Kidney (tissue), 13 donors: ENCODE measurements at regions not wholly inside any gene's neighbourhood (a gene's known extent, or its start where the extent isn't known, plus 50 kb on each side); places are given as distances from the start of the nearest gene placed in this dataset.

ENCODE experiments used
- DNase-seq, 5 donors: peaks; one replicate each; pipeline ENCODE4 v3.0.0-alpha.2; 2013 to 2020
- FAIRE-seq: peaks from 2 replicates; lab custom pipeline; 2012; peaks lifted over from hg19 to GRCh38; lab: Jason Lieb, UNC
- H3K27ac ChIP-seq, 2 donors: one replicate each; pipeline ENCODE4 v1.7.0; 2013; ENCODE audit warnings: low read depth in 2 of 2, low read length in 2 of 2, inconsistent platforms in 1 of 2
- H3K27me3 ChIP-seq: one replicate; pipeline ENCODE4 v1.7.1; 2013; ENCODE audit warnings: low read length, inconsistent platforms; ENCODE audit not compliant: control insufficient read depth, insufficient read depth
- H3K36me3 ChIP-seq, 3 donors: one replicate each; pipeline versions ENCODE4 v1.7.0 to v1.7.1; 2013; ENCODE audit warnings: low read length in 3 of 3, control low read depth in 1 of 3, inconsistent platforms in 1 of 3; ENCODE audit not compliant: insufficient read depth in 3 of 3, control insufficient read depth in 2 of 3
- H3K4me1 ChIP-seq, 3 donors: one replicate each; pipeline versions ENCODE4 v1.7.0 to v1.7.1; 2013; ENCODE audit warnings: low read length in 3 of 3, inconsistent platforms in 1 of 3, low read depth in 1 of 3; ENCODE audit not compliant: control insufficient read depth in 2 of 3, insufficient read depth in 2 of 3
- H3K4me3 ChIP-seq, 3 donors: one replicate each; pipeline versions ENCODE4 v1.7.0 to v1.8.1; 2013; ENCODE audit warnings: low read length in 3 of 3, control low read depth in 1 of 3, inconsistent platforms in 1 of 3
- H3K9ac ChIP-seq, 3 donors: one replicate each; pipeline versions ENCODE4 v1.7.0 to v1.7.1; 2013; ENCODE audit warnings: low read length in 3 of 3, control low read depth in 1 of 3, inconsistent platforms in 1 of 3
- H3K9me3 ChIP-seq, 3 donors: one replicate each; pipeline versions ENCODE4 v1.7.0 to v1.7.1; 2013; ENCODE audit warnings: low read length in 3 of 3, control low read depth in 1 of 3, inconsistent platforms in 1 of 3; ENCODE audit not compliant: control insufficient read depth in 2 of 3, insufficient read depth in 1 of 3
- CTCF ChIP-seq: IDR thresholded peaks from 3 replicates; pipeline ENCODE4 v1.5.1; 2012; ENCODE audit warnings: mild to moderate bottlenecking, moderate library complexity, borderline replicate concordance; ENCODE audit not compliant: insufficient read depth; ENCODE audit errors: extremely low read depth
- intact Hi-C: fragments of 100-400 bp; cut with DNase I; formaldehyde crosslinking; loops from one replicate; pipeline ENCODE4 v1.11.1; 2022
- donor health status: control.
- donor health status: control.
- donor health status: control.
- donor health status: control.
- donor health status: control.
- donor health status: DM: yes; HTN: yes; CAD: no.
- donor health status: Normal renal cell carcinoma (clear cell type).

DNA sequence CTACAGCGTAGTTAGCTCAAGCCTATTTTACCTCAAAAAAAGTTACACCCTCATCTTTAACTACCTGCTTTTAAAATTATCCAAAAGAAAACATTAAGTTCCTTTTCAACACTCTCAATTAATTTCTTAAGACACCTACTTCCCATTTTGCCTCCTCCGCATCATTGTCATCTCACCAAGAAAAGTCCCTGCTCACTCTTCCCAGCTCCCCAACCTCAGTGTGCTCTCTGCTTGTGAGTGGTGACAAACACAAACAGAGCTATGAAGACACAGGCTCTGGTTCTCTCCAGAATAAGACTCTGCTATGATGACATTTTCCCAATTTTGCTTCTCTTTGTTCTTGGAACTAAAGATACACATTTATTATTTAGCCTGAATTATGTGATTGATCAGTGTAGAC is 385.1 kb upstream of the HTR2A start:
- Histone ChIP-seq H3K4me3 (no peak overlapping the region), H3K36me3 (no peaks in the 10 kb centered on the region), H3K27me3 (no peaks in the 10 kb centered on the region), H3K9me3 (no peaks in the 10 kb centered on the region), H3K27ac (no peak overlapping the region), H3K4me1 (no peaks in the 10 kb centered on the region), H3K9ac (no peak overlapping the region)
- intact Hi-C loops: no loop called here
- no peak for TF ChIP-seq CTCF
- FAIRE-seq: no peak
- no peak for DNase-seq

GRCh38 chr13:47279920-47280319 is 383.1 kb upstream of the HTR2A start:
- intact Hi-C loops: no loop called here
- Histone ChIP-seq H3K9ac (no peak overlapping the region), H3K9me3 (no peaks in the 10 kb centered on the region), H3K27me3 (no peaks in the 10 kb centered on the region), H3K36me3 (no peaks in the 10 kb centered on the region), H3K4me3 (no peak overlapping the region), H3K4me1 (no peaks in the 10 kb centered on the region), H3K27ac (no peak overlapping the region)
- FAIRE-seq (no peak), DNase-seq (no peak)
- no peak for TF ChIP-seq CTCF

GRCh38 chr13:47277774-47278173 is 380.9 kb upstream of the HTR2A start:
- H3K4me3 ChIP-seq: no peak overlapping the region
- no peak for FAIRE-seq
- H3K27me3 ChIP-seq: no peaks in the 10 kb centered on the region
- H3K9ac ChIP-seq: no peak overlapping the region
- no peaks in the 10 kb centered on the region for H3K36me3 ChIP-seq
- H3K27ac ChIP-seq: no peak overlapping the region
- DNase-seq: no peak
- TF ChIP-seq CTCF: no peak
- intact Hi-C loops: no loop called here
- H3K9me3 ChIP-seq: no peaks in the 10 kb centered on the region
- no peaks in the 10 kb centered on the region for H3K4me1 ChIP-seq

GRCh38 chr13:47268270-47268669 is 371.4 kb upstream of the HTR2A start:
- Histone ChIP-seq H3K4me1 (no peaks in the 10 kb centered on the region), H3K36me3 (no peaks in the 10 kb centered on the region), H3K9me3 (no peaks in the 10 kb centered on the region), H3K27me3 (no peaks in the 10 kb centered on the region), H3K4me3 (no peak overlapping the region), H3K27ac (no peak overlapping the region), H3K9ac (no peak overlapping the region)
- FAIRE-seq (no peak), DNase-seq (no peak)
- intact Hi-C loops: no loop called here
- no peak for TF ChIP-seq CTCF
